ENCODE measurements at regions not wholly inside any gene's neighbourhood (a gene's known extent, or its start where the extent isn't known, plus 50 kb on each side); places are given as distances from the start of the nearest gene placed in this dataset.

DNA sequence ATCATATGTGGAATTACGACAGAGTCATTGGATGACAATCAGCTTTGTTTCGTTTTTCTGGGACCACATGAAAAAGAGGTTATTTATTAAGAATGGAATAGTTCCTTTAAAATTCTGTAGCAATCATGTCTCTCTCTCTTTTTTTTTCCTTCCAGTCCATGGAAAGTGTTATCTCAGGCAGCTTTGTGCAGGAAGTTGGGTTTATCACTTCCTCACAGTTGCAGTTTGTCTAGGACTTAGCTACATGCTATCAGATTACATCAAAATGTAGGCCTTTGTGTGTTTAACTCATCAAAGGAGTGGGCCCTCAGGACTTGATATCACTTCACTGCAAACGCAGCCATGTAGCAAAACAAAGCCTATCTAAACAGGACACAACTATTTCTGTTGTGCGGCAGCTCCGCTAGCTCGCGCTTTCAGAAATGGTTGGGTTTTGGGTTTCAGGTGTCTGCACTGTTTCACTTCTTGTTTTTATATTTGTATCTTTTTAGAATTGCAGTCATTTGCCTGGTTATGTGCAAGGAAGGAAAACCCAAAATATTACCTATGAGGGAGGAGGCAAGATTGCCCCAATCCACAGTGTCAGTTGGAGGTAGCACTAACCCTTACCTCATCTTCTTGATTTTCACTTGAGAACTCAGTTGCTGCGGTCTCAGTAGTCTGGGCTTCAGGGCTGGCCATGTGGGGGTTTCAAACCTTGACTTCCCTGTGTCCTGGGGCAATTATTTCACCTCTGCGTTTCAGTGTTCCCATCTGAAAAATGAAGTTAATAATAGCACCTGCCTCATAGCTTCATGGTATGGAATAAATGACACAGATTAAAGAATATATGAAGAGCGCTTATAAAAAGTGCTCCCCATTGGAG lies 66.7 kb downstream of the HHEX start:
- peak overlapping the region; percentile 90 for H3K4me2 ChIP-seq (ENCODE audit: low read depth, low read length, poor library complexity, severe bottlenecking)
- H4K20me1 ChIP-seq (ENCODE audit: low read depth, low read length): no peaks in the 10 kb centered on the region
- TF ChIP-seq, protein P1, sequence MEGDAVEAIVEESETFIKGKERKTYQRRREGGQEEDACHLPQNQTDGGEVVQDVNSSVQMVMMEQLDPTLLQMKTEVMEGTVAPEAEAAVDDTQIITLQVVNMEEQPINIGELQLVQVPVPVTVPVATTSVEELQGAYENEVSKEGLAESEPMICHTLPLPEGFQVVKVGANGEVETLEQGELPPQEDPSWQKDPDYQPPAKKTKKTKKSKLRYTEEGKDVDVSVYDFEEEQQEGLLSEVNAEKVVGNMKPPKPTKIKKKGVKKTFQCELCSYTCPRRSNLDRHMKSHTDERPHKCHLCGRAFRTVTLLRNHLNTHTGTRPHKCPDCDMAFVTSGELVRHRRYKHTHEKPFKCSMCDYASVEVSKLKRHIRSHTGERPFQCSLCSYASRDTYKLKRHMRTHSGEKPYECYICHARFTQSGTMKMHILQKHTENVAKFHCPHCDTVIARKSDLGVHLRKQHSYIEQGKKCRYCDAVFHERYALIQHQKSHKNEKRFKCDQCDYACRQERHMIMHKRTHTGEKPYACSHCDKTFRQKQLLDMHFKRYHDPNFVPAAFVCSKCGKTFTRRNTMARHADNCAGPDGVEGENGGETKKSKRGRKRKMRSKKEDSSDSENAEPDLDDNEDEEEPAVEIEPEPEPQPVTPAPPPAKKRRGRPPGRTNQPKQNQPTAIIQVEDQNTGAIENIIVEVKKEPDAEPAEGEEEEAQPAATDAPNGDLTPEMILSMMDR (IDR thresholded peaks at IDR 0.05; ENCODE audit: insufficient read depth, low read length, poor library complexity, severe bottlenecking): no peak
- TF ChIP-seq EZH2phosphoT487 (conservative IDR thresholded peaks at IDR 0.05; ENCODE audit: low read length): no peak
- no peaks in the 10 kb centered on the region for H3K9me2 ChIP-seq (replicated peaks; ENCODE audit: insufficient read depth, low read length)
- H2AFZ ChIP-seq (ENCODE audit: low read depth, low read length, severe bottlenecking): peak overlapping the region; percentile 12
- H3K9ac ChIP-seq (ENCODE audit: low read length): peak overlapping the region; percentile 55
- peaks cover 38% of the 10 kb centered on the region for H3F3A ChIP-seq (ENCODE audit: insufficient read depth)
- no peaks in the 10 kb centered on the region for H3K79me2 ChIP-seq (ENCODE audit: insufficient read depth, low read length)
- peak overlapping the region; percentile 42 for H3K4me3 ChIP-seq (ENCODE audit: insufficient read depth, low read length, poor library complexity, severe bottlenecking)
- no peaks in the 10 kb centered on the region for H3K27me3 ChIP-seq (ENCODE audit: low read length)
- no peaks in the 10 kb centered on the region for H3K9me3 ChIP-seq (ENCODE audit: insufficient read depth, low read length)
- no peaks in the 10 kb centered on the region for H3K36me3 ChIP-seq (ENCODE audit: low read length)
- H3K27ac ChIP-seq (ENCODE audit: low read depth, low read length): peak overlapping the region; percentile 99

DNA sequence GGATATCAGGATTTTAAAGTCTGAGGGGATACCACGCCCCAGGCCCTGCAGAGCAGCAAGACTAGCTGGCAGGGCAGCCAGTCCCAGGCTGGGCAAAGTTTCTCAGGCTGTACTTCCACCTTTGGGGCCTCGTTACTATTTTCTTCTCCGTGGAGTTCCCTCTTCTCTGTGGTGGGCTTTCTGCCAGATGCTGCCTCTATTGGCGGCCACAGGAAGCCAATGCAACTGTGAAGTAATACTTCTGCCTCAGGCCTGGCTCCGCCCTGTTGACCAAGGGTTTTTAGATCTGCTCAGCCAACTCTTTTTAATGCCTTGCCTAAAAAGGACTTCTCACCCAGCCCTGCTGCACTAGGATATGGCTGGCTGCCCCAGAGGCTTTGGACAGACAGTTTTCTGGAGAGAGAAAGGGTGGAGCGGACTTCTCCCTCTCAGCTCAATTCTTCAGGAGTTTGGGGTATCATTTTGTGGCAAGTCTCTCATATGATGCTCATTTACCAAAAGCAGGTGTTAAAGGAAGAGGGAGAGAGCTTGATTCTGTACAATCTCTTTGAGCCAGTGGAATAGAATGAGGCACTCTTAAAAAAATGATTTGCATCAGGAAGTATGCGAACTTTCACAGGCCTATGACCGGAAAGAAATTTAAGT lies 67.4 kb downstream of the HHEX start:
- Histone ChIP-seq H4K20me1 (ENCODE audit: low read depth, low read length) (no peaks in the 10 kb centered on the region), H3K36me3 (ENCODE audit: low read length) (no peaks in the 10 kb centered on the region), H3K9me2 (replicated peaks; ENCODE audit: insufficient read depth, low read length) (no peaks in the 10 kb centered on the region), H3K9ac (ENCODE audit: low read length) (peak overlapping the region; percentile 55), H2AFZ (ENCODE audit: low read depth, low read length, severe bottlenecking) (peak overlapping the region; percentile 3), H3K79me2 (ENCODE audit: insufficient read depth, low read length) (no peaks in the 10 kb centered on the region), H3K4me3 (ENCODE audit: insufficient read depth, low read length, poor library complexity, severe bottlenecking) (peak overlapping the region; percentile 42), H3K9me3 (ENCODE audit: insufficient read depth, low read length) (no peaks in the 10 kb centered on the region), H3K27me3 (ENCODE audit: low read length) (no peaks in the 10 kb centered on the region), H3F3A (ENCODE audit: insufficient read depth) (peaks cover 38% of the 10 kb centered on the region), H3K27ac (ENCODE audit: low read depth, low read length) (peak overlapping the region; percentile 99), H3K4me2 (ENCODE audit: low read depth, low read length, poor library complexity, severe bottlenecking) (peak overlapping the region; percentile 90)
- no peak for TF ChIP-seq EZH2phosphoT487 (conservative IDR thresholded peaks at IDR 0.05; ENCODE audit: low read length)
- TF ChIP-seq, protein P1 (IDR thresholded peaks at IDR 0.05; ENCODE audit: insufficient read depth, low read length, poor library complexity, severe bottlenecking): no peak

DNA sequence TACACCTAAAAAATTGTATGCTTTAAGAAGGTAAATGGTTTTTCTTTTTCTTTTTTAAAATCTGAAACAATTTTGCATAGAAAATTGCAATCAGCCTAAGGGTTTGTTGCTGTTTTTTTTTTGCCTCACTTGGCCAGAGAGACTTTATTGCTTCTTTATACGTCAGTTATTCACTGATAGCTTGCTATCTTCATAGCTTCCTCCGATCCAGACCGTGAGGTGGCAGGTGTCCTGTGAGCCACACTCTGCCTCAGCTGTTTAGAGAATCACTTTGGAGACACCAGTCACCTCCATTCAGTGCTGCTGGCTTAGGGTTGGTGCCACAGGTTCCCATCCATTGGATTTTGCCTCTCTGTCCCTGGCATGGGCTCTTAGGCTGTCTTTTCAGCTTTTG lies 68.0 kb downstream of the HHEX start:
- Histone ChIP-seq H3F3A (ENCODE audit: insufficient read depth) (peaks cover 38% of the 10 kb centered on the region), H3K36me3 (ENCODE audit: low read length) (no peaks in the 10 kb centered on the region), H4K20me1 (ENCODE audit: low read depth, low read length) (no peaks in the 10 kb centered on the region), H3K4me3 (ENCODE audit: insufficient read depth, low read length, poor library complexity, severe bottlenecking) (peak overlapping the region; percentile 37), H3K9me3 (ENCODE audit: insufficient read depth, low read length) (no peaks in the 10 kb centered on the region), H3K9ac (ENCODE audit: low read length) (peak overlapping the region; percentile 55), H2AFZ (ENCODE audit: low read depth, low read length, severe bottlenecking) (peak overlapping the region; percentile 3), H3K79me2 (ENCODE audit: insufficient read depth, low read length) (no peaks in the 10 kb centered on the region), H3K9me2 (replicated peaks; ENCODE audit: insufficient read depth, low read length) (no peaks in the 10 kb centered on the region), H3K27me3 (ENCODE audit: low read length) (no peaks in the 10 kb centered on the region), H3K4me2 (ENCODE audit: low read depth, low read length, poor library complexity, severe bottlenecking) (peak overlapping the region; percentile 90), H3K27ac (ENCODE audit: low read depth, low read length) (peak overlapping the region; percentile 99)
- TF ChIP-seq EZH2phosphoT487 (conservative IDR thresholded peaks at IDR 0.05; ENCODE audit: low read length): no peak
- TF ChIP-seq, protein P1 (IDR thresholded peaks at IDR 0.05; ENCODE audit: insufficient read depth, low read length, poor library complexity, severe bottlenecking): no peak
